ENCODE measurements at regions not wholly inside any gene's neighbourhood (a gene's known extent, or its start where the extent isn't known, plus 50 kb on each side); places are given as distances from the start of the nearest gene placed in this dataset.

DNA sequence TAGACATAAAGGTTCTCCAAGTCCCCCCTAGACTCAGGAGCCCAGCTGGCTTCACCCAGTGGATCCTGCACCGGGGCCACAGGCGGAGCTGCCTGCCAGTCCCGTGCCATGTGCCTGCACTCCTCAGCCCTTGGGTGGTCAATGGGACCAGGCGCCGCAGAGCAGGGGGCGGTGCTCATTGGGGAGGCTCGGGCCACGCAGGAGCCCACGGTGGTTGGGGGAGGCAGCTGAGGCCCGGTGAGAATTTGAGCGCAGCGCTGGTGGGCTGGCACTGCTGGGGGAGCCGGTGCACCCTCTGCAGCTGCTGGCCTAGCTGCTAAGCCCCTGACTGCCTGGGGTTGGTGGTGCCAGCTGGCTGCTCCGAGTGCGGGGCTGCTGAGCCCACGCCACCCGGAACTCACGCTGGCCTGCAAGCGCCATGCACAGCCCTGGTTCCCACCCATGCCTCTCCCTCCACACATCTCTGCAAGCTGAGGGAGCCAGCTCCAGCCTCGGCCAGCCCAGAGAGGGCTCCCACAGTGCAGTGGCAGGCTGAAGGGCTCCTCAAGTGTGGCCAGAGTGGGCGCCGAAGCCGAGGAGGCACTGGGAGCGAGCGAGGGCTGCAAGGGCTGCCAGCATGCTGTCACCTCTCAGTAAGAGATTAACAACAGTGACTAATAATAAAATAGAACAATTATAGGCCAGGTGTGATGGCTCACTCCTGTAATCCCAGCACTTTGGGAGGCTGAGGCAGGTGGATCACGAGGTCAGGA, 65.9 kb downstream of the SPATA31D1 start:
- TF ChIP-seq, protein P1, sequence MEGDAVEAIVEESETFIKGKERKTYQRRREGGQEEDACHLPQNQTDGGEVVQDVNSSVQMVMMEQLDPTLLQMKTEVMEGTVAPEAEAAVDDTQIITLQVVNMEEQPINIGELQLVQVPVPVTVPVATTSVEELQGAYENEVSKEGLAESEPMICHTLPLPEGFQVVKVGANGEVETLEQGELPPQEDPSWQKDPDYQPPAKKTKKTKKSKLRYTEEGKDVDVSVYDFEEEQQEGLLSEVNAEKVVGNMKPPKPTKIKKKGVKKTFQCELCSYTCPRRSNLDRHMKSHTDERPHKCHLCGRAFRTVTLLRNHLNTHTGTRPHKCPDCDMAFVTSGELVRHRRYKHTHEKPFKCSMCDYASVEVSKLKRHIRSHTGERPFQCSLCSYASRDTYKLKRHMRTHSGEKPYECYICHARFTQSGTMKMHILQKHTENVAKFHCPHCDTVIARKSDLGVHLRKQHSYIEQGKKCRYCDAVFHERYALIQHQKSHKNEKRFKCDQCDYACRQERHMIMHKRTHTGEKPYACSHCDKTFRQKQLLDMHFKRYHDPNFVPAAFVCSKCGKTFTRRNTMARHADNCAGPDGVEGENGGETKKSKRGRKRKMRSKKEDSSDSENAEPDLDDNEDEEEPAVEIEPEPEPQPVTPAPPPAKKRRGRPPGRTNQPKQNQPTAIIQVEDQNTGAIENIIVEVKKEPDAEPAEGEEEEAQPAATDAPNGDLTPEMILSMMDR (IDR thresholded peaks at IDR 0.05; ENCODE audit: insufficient read depth, low read length, poor library complexity, severe bottlenecking): no peak
- TF ChIP-seq EZH2phosphoT487 (conservative IDR thresholded peaks at IDR 0.05; ENCODE audit: low read length): no peak
